AG10803 (cell line): ENCODE measurements at regions not wholly inside any gene's neighbourhood (a gene's known extent, or its start where the extent isn't known, plus 50 kb on each side); places are given as distances from the start of the nearest gene placed in this dataset.
"Not testable (repeated sequence)": the region's sequence is repeated elsewhere in the genome, so short reads cannot be mapped to it uniquely, and the experiment has no call there.

Experiments used
- DNase-seq: peaks from one replicate; pipeline ENCODE4 v3.0.0; 2010; ENCODE audit warnings: low read depth
- H3K4me3 ChIP-seq: 2 replicates; pipeline ENCODE4 v1.5.1; 2011; ENCODE audit warnings: mild to moderate bottlenecking, low read length, control low read depth
- CTCF ChIP-seq: conservative IDR thresholded peaks from 2 replicates; pipeline ENCODE4 v1.5.1; 2011; ENCODE audit warnings: mild to moderate bottlenecking, low read length, control low read depth, inconsistent platforms

- H3K4me3 ChIP-seq: no peak overlapping the region
- DNase-seq: no peak
- TF ChIP-seq CTCF: no peak
Measured at GRCh38 chr7:9709216-9709615, 1264.5 kb upstream of the PHF14 start.

- no peak for DNase-seq
- H3K4me3 ChIP-seq: no peak overlapping the region
- TF ChIP-seq CTCF: no peak
Measured at GRCh38 chr7:9711259-9711918, 1262.3 kb upstream of the PHF14 start.

DNA sequence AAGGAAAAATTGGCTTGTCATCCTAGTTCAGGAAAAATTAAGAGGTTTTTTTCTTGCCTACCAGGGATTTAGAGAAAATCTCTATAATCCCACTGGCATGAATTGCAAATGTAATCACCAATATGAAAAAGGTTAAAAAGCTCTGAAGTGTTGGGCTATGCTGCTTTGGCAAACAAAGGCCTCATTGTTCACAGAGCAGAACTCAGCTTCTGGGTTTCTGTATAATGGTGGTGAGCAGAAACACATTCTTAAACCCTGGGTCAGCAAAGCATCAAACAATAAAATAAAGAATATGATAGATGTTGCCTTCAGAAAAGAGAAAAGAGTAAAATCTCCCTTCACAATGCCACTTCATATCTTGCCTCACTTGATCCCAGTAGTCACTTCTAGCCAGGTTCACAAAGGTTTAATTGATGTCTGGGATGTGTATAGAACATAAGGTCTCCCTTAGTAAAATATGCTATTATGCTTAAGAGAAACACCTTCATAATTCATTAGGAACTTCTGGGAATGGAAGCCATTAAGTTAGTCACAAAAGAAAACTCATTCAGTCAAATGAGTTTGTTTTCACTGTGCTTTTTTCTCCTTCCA, 1255.5 kb upstream of the PHF14 start:
- no peak for TF ChIP-seq CTCF
- no peak overlapping the region for H3K4me3 ChIP-seq
- DNase-seq: no peak

- H3K4me3 ChIP-seq: no peak overlapping the region
- TF ChIP-seq CTCF: no peak
- DNase-seq: no peak
Measured at GRCh38 chr7:9719303-9719702, 1254.4 kb upstream of the PHF14 start.

DNA sequence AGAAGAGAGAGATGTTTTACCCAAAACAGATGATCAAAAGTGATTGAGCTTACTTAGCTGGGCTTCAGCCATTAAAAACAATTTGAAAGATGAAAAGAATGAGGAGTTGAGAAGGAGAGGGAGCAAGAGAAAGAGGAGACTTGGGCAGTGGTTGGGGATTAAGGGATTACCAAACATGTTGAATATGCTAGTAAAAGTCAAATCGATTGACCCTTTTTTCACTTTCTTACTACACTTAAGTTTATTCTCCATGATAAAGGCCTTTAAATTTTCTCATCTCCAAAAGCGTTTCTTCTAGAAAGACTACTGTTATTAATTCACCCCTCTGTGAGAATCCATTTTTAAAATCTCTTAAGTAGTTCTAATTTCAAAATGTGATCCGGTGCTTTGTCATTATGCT, 1254.0 kb upstream of the PHF14 start:
- no peak for DNase-seq
- no peak overlapping the region for H3K4me3 ChIP-seq
- TF ChIP-seq CTCF: no peak

- not testable (repeated sequence) for DNase-seq, H3K4me3 ChIP-seq
Measured at GRCh38 chr7:9725940-9726663, 1247.6 kb upstream of the PHF14 start.

GRCh38 chr7:9726811-9727210, 1246.9 kb upstream of the PHF14 start:
- not testable (repeated sequence) for H3K4me3 ChIP-seq, DNase-seq

- not testable (repeated sequence) for DNase-seq, H3K4me3 ChIP-seq
Measured at GRCh38 chr7:9727467-9727869, 1246.2 kb upstream of the PHF14 start.

DNA sequence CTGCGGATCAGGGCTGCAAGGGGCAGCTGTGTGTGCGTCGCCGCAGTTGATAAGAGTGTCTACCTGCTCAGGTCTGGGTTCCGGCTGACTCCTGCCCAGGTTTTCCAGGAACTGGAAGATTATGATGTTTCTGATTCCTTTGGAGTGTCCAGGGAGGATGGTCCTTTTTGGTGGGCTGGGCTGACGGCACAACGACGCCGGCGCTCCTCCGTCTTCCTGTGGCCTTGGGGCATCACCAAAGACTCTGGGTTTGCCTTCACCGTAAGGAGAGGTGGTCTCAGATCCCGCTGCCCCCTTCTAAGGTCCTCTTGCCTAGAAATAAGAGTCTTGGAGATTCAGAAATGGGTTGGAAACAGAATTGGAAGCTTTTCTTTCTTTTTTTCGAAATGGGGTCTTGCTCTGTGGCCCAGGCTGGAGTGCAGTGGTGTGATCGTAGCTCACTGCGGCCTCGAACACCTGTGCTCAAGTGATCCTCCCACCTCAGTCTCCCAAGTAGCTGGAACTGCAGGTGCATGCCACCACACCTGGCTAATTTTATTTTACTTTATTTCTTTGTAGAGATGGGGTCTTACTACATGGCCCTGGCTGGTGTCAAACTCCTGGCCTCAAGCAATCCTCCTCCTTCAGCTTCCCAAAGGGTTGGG, 1245.5 kb upstream of the PHF14 start:
- DNase-seq, H3K4me3 ChIP-seq: not testable (repeated sequence)
